ENCODE measurements at regions not wholly inside any gene's neighbourhood (a gene's known extent, or its start where the extent isn't known, plus 50 kb on each side); places are given as distances from the start of the nearest gene placed in this dataset.

DNA sequence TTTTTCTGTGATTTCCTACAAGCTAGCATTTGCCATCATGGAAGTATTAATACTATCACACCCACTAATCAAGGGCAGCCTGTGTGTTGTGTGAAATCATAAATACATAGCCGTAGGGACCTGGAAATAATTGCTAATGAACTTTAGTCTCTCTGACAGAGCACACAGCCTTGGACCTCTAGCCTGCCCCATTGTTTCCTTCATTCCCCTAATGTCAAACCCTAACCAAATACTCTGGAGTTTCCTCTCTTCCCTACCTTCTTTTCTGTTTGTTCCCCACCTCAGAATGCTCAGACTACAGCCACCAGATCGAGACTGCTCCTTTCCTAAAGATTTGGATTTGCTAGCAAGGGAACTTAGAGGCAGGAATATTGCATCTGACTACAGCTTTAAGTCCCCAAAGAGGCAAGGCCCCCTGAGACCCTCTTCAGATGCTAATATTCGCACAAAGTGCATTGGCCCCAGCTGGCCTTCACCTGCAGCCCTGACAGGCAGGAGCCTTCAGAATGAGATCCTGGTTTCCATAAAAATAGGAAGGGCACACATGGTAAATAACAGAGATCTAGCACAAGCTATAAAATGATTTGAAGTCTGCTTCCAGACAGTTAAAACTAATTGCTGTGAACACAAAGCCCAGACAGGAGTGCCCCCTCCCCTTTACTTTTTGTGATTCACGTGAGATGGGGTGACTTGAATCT lies 279.2 kb upstream of the DCC start:
- Histone ChIP-seq H3K36me3 (no peaks in the 10 kb centered on the region), H3K27ac (no peak overlapping the region), H3K27me3 (replicated peaks) (no peaks in the 10 kb centered on the region), H3K4me1 (replicated peaks) (no peaks in the 10 kb centered on the region), H3K4me3 (no peak overlapping the region), H3K9me3 (replicated peaks) (peaks cover 5% of the 10 kb centered on the region; the same call in 1 of the 2 replicates)
- no peak for DNase-seq (ENCODE audit: low read depth in 1 of 2, low spot score in 2 of 2)

DNA sequence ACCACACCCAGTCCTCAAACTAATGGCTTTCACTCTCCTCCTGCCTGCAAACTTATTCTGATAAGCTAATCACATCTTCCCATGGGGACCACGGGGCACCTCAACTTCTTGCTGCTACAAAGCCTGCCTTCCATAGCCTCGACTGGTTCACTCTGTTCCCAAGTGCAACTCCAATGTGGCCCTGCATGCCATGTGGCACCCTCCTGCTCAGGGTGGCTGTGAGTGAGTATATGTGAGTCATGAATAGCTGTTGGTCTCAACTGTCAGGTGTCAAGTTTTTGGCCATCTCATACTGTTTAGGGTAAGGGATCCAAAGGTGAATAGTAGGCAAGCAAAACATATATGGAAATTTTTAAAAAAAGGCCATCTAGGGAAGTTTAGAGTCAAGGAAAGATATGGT lies 276.1 kb upstream of the DCC start:
- H3K9me3 ChIP-seq (replicated peaks) = peaks cover 5% of the 10 kb centered on the region; the same call in 1 of the 2 replicates
- no peak for DNase-seq (ENCODE audit: low read depth in 1 of 2, low spot score in 2 of 2)
- no peaks in the 10 kb centered on the region for H3K4me1 ChIP-seq (replicated peaks)
- no peak overlapping the region for H3K27ac ChIP-seq
- H3K36me3 ChIP-seq = no peaks in the 10 kb centered on the region
- no peak overlapping the region for H3K4me3 ChIP-seq
- H3K27me3 ChIP-seq (replicated peaks) = no peaks in the 10 kb centered on the region

DNA sequence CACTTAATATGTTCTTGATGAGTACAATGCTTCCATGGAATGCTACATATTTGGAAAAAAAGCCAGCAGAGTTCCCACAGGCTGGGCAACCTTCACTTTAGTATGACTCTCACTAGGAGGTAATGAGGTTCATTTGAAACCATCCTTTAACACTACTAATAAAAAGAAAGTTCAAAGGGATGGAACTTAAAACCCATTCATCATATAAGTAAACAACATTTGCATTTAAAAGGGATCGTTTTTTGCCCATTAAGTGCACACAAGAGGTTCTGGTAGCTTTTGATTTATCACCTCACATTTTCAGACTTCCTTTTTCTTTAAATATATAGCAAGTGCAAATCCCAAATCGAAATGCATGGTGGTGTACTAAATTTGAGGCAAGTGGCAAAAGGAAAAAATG lies 270.8 kb upstream of the DCC start:
- Histone ChIP-seq H3K27ac (no peak overlapping the region), H3K36me3 (no peaks in the 10 kb centered on the region), H3K4me1 (replicated peaks) (no peaks in the 10 kb centered on the region), H3K9me3 (replicated peaks) (no peaks in the 10 kb centered on the region), H3K4me3 (no peak overlapping the region), H3K27me3 (replicated peaks) (no peaks in the 10 kb centered on the region)
- DNase-seq (ENCODE audit: low read depth in 1 of 2, low spot score in 2 of 2) = no peak

DNA sequence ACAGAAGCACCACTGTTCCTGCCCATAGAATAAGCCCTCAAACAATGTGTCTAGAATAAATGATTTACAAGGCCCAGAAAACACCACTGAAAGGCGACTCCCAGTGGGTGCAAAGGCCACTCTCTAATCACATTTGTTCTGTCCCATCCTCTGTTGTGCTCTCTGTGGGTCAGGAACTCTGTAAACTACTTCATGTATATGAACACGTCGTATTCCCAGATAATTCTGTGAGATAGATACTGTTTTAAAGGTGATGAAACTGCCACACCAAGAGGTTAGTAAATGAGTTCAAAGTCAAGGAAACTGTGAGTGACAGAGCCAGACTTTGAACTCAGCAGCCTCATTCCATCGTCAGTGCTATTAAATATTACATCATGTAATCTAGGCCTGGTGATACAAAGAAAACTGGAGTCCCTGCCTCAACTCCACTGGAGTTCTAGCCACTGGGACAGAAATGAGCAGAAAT lies 269.7 kb upstream of the DCC start:
- no peaks in the 10 kb centered on the region for H3K4me1 ChIP-seq (replicated peaks)
- H3K4me3 ChIP-seq = no peak overlapping the region
- H3K36me3 ChIP-seq = no peaks in the 10 kb centered on the region
- no peak for DNase-seq (ENCODE audit: low read depth in 1 of 2, low spot score in 2 of 2)
- H3K9me3 ChIP-seq (replicated peaks) = no peaks in the 10 kb centered on the region
- H3K27ac ChIP-seq = no peak overlapping the region
- H3K27me3 ChIP-seq (replicated peaks) = no peaks in the 10 kb centered on the region

DNA sequence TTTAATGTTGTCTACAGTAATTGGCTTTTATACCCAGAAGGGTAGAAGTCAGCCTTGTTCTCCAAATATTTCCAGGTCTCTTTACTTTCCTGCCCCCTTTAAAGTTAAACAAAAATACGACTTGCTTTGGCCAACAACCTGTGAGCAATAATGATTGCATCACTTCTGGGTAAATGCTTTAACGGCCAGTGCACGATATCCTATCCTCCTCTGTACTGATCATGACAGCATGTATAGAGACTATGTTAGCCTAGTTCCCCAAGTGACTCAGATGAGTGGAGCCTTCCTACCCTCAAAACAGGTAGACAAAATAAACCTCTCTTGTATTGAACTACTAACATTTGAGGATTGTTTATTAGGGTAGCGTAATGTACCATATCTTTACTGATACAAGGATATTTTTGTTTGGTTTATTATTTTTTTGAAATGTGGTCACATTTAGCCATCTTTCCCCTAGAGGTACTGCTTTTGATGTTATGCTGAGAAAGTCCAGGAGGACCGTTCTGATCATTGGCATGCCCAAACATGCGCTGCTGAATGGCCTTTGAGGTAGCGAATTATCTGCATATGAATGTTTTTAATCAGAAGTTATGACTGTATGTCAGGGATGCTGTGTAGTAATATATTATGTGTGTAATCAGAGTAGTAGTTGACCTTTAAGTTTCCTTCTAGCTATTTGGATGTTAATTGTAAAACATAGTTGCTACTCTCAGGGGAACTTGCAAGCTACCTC lies 262.6 kb upstream of the DCC start:
- DNase-seq (ENCODE audit: low read depth in 1 of 2, low spot score in 2 of 2) = no peak
- Histone ChIP-seq H3K9me3 (replicated peaks) (no peaks in the 10 kb centered on the region), H3K27me3 (replicated peaks) (no peaks in the 10 kb centered on the region), H3K4me1 (replicated peaks) (no peaks in the 10 kb centered on the region), H3K36me3 (no peaks in the 10 kb centered on the region), H3K27ac (no peak overlapping the region), H3K4me3 (no peak overlapping the region)

DNA sequence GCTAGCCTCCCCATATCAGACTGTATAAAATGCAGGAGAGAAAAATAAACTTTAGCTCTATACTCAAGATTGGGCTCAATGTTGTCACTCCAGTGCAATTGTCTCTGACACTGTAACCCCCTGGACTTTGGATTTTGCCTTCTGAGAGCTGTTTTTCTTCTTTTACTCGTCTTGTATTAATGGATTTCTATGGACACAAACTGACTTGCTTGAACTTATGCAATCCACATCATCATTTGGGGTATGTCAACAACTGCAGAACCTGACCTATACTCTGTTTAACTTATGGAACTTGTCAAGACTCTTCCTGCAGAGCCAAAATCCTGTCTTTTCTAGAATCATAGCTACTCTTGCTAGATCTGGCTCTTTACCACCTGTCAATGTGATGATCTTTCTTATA lies 257.8 kb upstream of the DCC start:
- no peak for DNase-seq (ENCODE audit: low read depth in 1 of 2, low spot score in 2 of 2)
- Histone ChIP-seq H3K36me3 (no peaks in the 10 kb centered on the region), H3K4me3 (no peak overlapping the region), H3K27ac (no peak overlapping the region), H3K4me1 (replicated peaks) (no peaks in the 10 kb centered on the region), H3K27me3 (replicated peaks) (no peaks in the 10 kb centered on the region), H3K9me3 (replicated peaks) (peaks cover 6% of the 10 kb centered on the region; the same call in 1 of the 2 replicates)

DNA sequence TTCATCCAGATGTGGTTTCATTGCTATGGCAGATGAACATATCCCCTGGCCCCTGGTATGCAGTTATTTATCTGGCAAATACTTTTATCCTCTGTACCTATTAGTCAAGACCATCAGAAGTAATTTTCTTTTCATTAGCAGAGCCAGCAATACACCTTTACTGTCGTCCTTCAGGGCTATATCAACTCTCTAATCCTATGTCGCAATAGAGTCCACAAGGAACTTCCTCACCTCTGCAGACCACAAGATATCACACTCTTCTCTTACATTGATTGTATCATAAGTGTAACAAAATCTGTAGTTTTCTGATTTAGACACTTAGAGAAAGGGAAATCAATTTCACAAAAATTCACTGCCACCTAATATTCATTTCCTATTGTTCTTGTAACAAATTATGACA lies 252.9 kb upstream of the DCC start:
- Histone ChIP-seq H3K27ac (no peak overlapping the region), H3K36me3 (no peaks in the 10 kb centered on the region), H3K9me3 (replicated peaks) (peaks cover 9% of the 10 kb centered on the region; the same call in 1 of the 2 replicates), H3K4me3 (no peak overlapping the region), H3K27me3 (replicated peaks) (no peaks in the 10 kb centered on the region), H3K4me1 (replicated peaks) (no peaks in the 10 kb centered on the region)
- DNase-seq (ENCODE audit: low read depth in 1 of 2, low spot score in 2 of 2) = no peak

DNA sequence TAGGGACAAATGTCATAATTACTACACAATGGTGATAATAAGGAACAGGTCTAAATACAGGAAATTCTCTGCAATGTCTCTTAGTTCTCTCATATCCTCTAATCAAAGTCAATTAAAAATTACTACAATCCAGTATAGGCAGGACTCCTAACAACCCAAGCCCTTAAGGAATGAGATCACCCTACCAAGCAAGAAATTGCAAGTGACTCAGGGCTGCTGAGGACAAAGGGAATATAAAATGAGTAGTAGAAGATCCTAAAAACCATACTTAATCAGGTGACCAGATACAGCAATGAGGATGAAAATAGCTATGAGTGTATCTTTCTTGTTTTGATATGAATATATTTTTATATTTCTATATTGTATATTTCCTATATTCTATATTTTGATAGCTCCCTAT lies 250.0 kb upstream of the DCC start:
- Histone ChIP-seq H3K4me3 (no peak overlapping the region), H3K9me3 (replicated peaks) (peaks cover 4% of the 10 kb centered on the region; the same call in 1 of the 2 replicates), H3K4me1 (replicated peaks) (no peaks in the 10 kb centered on the region), H3K36me3 (no peaks in the 10 kb centered on the region), H3K27me3 (replicated peaks) (no peaks in the 10 kb centered on the region), H3K27ac (no peak overlapping the region)
- no peak for DNase-seq (ENCODE audit: low read depth in 1 of 2, low spot score in 2 of 2)

DNA sequence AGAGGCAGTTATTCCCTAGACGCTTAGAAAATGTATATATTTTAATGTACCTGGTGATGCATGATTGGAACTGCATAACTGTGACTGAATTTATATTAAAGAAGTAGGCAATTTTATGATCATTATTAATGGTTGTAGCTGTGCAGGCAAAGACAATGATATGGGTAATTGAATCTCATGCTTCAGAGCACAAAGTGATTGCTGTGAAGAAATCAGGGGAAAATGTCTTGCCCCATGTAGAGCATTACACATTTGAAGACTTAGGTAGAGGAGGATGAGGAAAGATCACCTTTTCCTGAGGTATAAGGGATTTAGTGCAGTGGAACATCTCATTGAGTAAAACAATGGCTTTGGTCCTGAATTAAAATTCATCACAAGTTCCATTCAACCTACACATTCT lies 246.8 kb upstream of the DCC start:
- no peaks in the 10 kb centered on the region for H3K4me1 ChIP-seq (replicated peaks)
- no peak overlapping the region for H3K4me3 ChIP-seq
- H3K27me3 ChIP-seq (replicated peaks) = no peaks in the 10 kb centered on the region
- H3K36me3 ChIP-seq = no peaks in the 10 kb centered on the region
- no peak for DNase-seq (ENCODE audit: low read depth in 1 of 2, low spot score in 2 of 2)
- H3K9me3 ChIP-seq (replicated peaks) = peaks cover 4% of the 10 kb centered on the region; the same call in 1 of the 2 replicates
- H3K27ac ChIP-seq = no peak overlapping the region

DNA sequence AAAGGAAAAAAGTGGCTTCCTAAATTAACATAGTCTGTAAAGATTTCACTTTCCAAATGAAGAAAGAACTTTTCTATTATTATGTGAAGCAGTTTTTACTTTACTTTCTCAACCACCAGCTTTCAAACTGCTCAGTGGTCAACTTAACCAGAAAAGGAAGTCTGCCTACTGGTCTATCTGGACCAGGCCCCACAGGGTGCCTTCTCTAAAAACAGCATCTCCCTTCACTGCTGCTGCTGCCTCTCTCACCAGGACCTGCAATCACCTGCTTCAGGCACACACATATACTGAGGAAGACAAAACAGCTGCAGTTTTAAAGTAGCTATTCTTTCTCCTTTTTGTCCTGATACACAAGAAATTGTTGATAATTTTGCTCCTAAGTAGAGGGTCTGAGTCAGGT lies 221.3 kb upstream of the DCC start:
- H3K27ac ChIP-seq = no peak overlapping the region
- no peak overlapping the region for H3K4me3 ChIP-seq
- H3K36me3 ChIP-seq = no peaks in the 10 kb centered on the region
- no peaks in the 10 kb centered on the region for H3K27me3 ChIP-seq (replicated peaks)
- peaks cover 7% of the 10 kb centered on the region for H3K9me3 ChIP-seq (replicated peaks)
- no peaks in the 10 kb centered on the region for H3K4me1 ChIP-seq (replicated peaks)
- DNase-seq (ENCODE audit: low read depth in 1 of 2, low spot score in 2 of 2) = no peak

DNA sequence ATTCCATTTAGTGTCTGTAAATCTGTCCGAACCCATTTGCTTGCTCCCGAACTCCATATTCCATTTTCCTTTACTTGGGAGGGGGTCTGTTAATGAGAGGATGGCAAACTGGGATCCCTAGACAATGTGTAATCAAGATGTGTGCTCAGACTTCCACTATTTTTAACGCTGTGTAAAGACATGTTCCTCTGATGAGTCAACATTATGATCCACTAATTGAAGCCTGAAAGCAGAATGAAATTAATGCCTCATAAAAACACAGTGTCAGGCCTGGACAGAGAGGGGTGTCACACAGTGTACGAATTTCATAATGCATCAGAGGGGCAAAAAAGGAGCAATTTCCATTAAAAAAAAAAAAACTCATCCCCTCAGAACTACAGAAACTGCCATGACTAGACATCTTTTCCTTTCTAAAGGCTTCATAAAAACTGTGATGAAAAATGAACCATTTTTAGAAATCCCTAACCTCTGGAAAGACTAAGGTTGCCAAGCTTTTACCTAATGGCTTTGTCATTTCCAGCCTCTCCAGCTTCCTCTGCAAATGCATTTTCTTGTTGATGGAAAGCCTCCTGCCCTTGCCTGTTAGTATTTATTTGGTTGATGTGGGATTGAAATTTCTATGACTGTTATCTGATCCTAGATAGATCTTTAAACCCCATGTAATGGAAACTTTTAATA lies 209.2 kb upstream of the DCC start:
- no peaks in the 10 kb centered on the region for H3K36me3 ChIP-seq
- DNase-seq (ENCODE audit: low read depth in 1 of 2, low spot score in 2 of 2) = no peak
- H3K9me3 ChIP-seq (replicated peaks) = peaks cover 4% of the 10 kb centered on the region
- H3K27me3 ChIP-seq (replicated peaks) = no peaks in the 10 kb centered on the region
- no peak overlapping the region for H3K4me3 ChIP-seq
- H3K27ac ChIP-seq = no peak overlapping the region
- H3K4me1 ChIP-seq (replicated peaks) = no peaks in the 10 kb centered on the region

DNA sequence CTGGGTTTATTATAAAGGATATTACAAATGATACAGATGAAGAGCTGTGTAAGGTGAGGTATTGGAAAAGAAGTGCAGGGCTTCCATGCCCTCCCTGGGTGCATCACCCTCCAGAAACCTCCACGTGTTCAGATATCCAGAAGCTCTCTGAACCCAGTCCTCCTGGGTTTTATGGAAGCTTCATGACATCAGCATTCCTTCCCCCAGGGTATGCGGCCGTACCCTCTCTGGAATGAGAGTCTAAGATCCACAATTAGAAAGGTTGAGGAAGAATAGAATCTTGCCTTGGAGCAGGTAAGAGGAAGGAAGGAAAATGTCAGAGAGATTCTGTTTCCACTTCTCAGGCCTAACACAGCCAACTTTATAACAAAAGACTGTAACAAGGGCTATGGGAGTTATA lies 208.2 kb upstream of the DCC start:
- Histone ChIP-seq H3K27ac (no peak overlapping the region), H3K27me3 (replicated peaks) (no peaks in the 10 kb centered on the region), H3K4me3 (no peak overlapping the region), H3K36me3 (no peaks in the 10 kb centered on the region), H3K9me3 (replicated peaks) (peaks cover 4% of the 10 kb centered on the region; the same call in 1 of the 2 replicates), H3K4me1 (replicated peaks) (no peaks in the 10 kb centered on the region)
- no peak for DNase-seq (ENCODE audit: low read depth in 1 of 2, low spot score in 2 of 2)

DNA sequence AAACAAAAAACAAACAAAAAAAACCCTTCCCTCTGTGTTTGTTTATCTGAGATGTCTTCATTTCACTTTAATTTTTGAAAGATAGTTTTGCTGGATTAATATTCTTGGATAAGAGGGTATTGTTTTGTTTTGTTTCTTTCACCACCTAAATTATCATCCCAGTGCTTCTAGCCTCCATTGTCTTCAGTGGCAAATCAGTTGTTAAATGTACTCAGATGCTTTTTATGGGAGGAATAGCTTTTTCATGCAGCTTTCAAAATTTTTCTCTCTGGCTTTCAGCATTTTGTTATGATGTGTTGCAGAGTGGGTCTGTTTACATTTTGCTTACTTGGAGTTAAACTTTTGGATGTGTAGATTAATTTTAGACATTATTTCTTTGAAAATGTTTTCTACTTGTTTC lies 203.5 kb upstream of the DCC start:
- Histone ChIP-seq H3K4me1 (replicated peaks) (no peaks in the 10 kb centered on the region), H3K27me3 (replicated peaks) (no peaks in the 10 kb centered on the region)

DNA sequence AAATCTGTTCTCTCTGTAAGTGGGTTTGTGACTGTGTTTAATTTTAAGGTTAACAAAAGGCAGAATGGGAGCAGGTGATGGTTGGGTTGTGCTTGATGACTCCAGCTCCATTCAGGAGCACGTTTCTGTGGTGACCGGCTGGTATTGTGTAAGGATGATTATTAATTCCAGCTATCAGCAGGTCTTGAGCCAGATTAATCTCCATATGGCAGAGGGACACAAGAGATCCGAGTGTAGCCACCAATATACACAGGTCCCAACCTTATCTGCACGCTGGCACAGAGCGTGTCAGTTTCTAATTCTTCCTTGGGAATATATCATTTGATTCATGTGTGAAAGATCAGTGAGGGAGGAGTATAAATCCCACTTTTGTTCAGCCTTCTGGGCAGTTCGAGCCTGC lies 199.0 kb upstream of the DCC start:
- no peaks in the 10 kb centered on the region for H3K27me3 ChIP-seq (replicated peaks)
- peaks cover 7% of the 10 kb centered on the region; the same call in 1 of the 2 replicates for H3K9me3 ChIP-seq (replicated peaks)
- no peak overlapping the region for H3K4me3 ChIP-seq

More for the DNA sequence above, 203.5 kb upstream of the DCC start:
- peaks cover 7% of the 10 kb centered on the region; the same call in 1 of the 2 replicates for H3K9me3 ChIP-seq (replicated peaks)
- H3K27ac ChIP-seq = no peak overlapping the region
- H3K36me3 ChIP-seq = no peaks in the 10 kb centered on the region
- DNase-seq (ENCODE audit: low read depth in 1 of 2, low spot score in 2 of 2) = no peak
- H3K4me3 ChIP-seq = no peak overlapping the region

More for the DNA sequence above, 199.0 kb upstream of the DCC start:
- DNase-seq (ENCODE audit: low read depth in 1 of 2, low spot score in 2 of 2) = no peak
- Histone ChIP-seq H3K4me1 (replicated peaks) (no peaks in the 10 kb centered on the region), H3K27ac (no peak overlapping the region), H3K36me3 (no peaks in the 10 kb centered on the region)
